DND-41 (cell line): ENCODE measurements at regions not wholly inside any gene's neighbourhood (a gene's known extent, or its start where the extent isn't known, plus 50 kb on each side); places are given as distances from the start of the nearest gene placed in this dataset.
"Not testable (repeated sequence)": the region's sequence is repeated elsewhere in the genome, so short reads cannot be mapped to it uniquely, and the experiment has no call there.

Experiments
- ATAC-seq: fragments of 200-7000 bp; cut with Tn5 transposase; 3 replicates; pipeline ENCODE4 v1.9.1; 2021; ENCODE audit warnings: low read depth; ENCODE audit not compliant: insufficient read depth
- DNase-seq: peaks from one replicate; pipeline ENCODE4 v3.0.0-alpha.2; 2020
- H2AFZ ChIP-seq: 2 replicates; pipeline ENCODE4 v1.6.0; 2012; ENCODE audit warnings: low read depth, low read length
- H3K27ac ChIP-seq: 2 replicates; pipeline ENCODE4 v1.5.1; 2012; ENCODE audit warnings: low read length, inconsistent platforms
- H3K27me3 ChIP-seq: fragments of 200-600 bp; sonication (generic); 2 replicates; pipeline ENCODE4 v1.6.0; 2012; ENCODE audit warnings: low read length, mild to moderate bottlenecking, inconsistent platforms; ENCODE audit not compliant: insufficient read depth, poor library complexity
- H3K36me3 ChIP-seq: 2 replicates; pipeline ENCODE4 v1.5.1; 2012; ENCODE audit warnings: low read length, inconsistent platforms; ENCODE audit not compliant: insufficient read depth
- H3K4me1 ChIP-seq: 2 replicates; pipeline ENCODE4 v1.5.1; 2012; ENCODE audit warnings: mild to moderate bottlenecking, low read length; ENCODE audit not compliant: insufficient read depth
- H3K4me2 ChIP-seq: 2 replicates; pipeline ENCODE4 v1.6.0; 2012; ENCODE audit warnings: mild to moderate bottlenecking, moderate library complexity, low read length, inconsistent platforms; ENCODE audit not compliant: insufficient read depth
- H3K4me3 ChIP-seq, 2 experiments: fragments of 200-600 bp in 1 of 2; shearing (Covaris generic) in 1 of 2; 2 replicates each; pipeline ENCODE4 v1.5.1; 2012 to 2016; ENCODE audit warnings: inconsistent platforms in 2 of 2, low read length in 2 of 2, mild to moderate bottlenecking in 2 of 2, low read depth in 1 of 2, moderate library complexity in 1 of 2
- H3K79me2 ChIP-seq: 2 replicates; pipeline ENCODE4 v1.6.0; 2012; ENCODE audit warnings: low read length, inconsistent platforms; ENCODE audit not compliant: insufficient read depth
- H3K9ac ChIP-seq: 2 replicates; pipeline ENCODE4 v1.6.0; 2012; ENCODE audit warnings: low read depth, mild to moderate bottlenecking, inconsistent platforms, low read length, moderate library complexity
- H3K9me3 ChIP-seq: 2 replicates; pipeline ENCODE4 v1.5.1; 2012; ENCODE audit warnings: low read length, moderate library complexity, mild to moderate bottlenecking, inconsistent platforms; ENCODE audit not compliant: insufficient read depth, severe bottlenecking
- H4K20me1 ChIP-seq: 2 replicates; pipeline ENCODE4 v1.6.0; 2012; ENCODE audit warnings: low read length; ENCODE audit not compliant: insufficient read depth

- not testable (repeated sequence) for DNase-seq, H3K27ac ChIP-seq, H3K4me1 ChIP-seq, H3K9ac ChIP-seq, H3K27me3 ChIP-seq, H4K20me1 ChIP-seq, H3K4me3 ChIP-seq, H3K79me2 ChIP-seq, H3K9me3 ChIP-seq, H3K36me3 ChIP-seq, H3K4me2 ChIP-seq, ATAC-seq, H2AFZ ChIP-seq
Observed at GRCh38 chr16:31975826-31976419, 102.3 kb downstream of the ZNF267 start.

- not testable (repeated sequence) for H3K9me3 ChIP-seq, H3K27me3 ChIP-seq, ATAC-seq, H3K27ac ChIP-seq, H3K4me3 ChIP-seq, H2AFZ ChIP-seq, H3K36me3 ChIP-seq, H3K79me2 ChIP-seq, H3K9ac ChIP-seq, H4K20me1 ChIP-seq, H3K4me2 ChIP-seq, DNase-seq, H3K4me1 ChIP-seq
Observed at GRCh38 chr16:31978463-31978862, 104.9 kb downstream of the ZNF267 start.

GRCh38 chr16:31981739-31982138 lies 108.1 kb downstream of the ZNF267 start:
- not testable (repeated sequence) for H3K4me1 ChIP-seq, ATAC-seq, H3K4me3 ChIP-seq, H2AFZ ChIP-seq, H4K20me1 ChIP-seq, H3K27ac ChIP-seq, H3K9ac ChIP-seq, H3K27me3 ChIP-seq, DNase-seq, H3K4me2 ChIP-seq, H3K9me3 ChIP-seq, H3K36me3 ChIP-seq, H3K79me2 ChIP-seq

DNA sequence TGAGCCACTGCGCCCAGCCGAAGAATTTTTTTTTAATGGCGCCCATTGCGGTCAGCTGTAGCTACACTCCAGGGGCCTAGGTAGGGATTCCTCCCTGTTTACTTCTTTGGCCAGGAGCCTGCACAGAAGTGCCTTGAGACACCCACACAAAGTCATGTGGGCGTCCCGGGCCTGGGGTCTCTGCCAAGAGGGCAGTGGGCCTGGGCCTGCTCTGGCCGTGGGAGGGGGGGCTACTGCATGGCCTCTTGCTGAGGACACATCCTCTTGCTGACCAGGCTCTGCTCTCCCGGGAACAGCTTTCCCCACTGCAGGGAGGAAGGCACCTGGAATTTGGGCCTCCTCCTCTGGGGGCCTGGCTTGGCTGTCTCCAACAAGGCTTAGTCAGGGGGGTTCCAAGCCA lies 109.4 kb downstream of the ZNF267 start:
- not testable (repeated sequence) for ATAC-seq, H3K27ac ChIP-seq, H3K79me2 ChIP-seq, H2AFZ ChIP-seq, H3K4me3 ChIP-seq, H3K9ac ChIP-seq, H3K4me1 ChIP-seq, H3K36me3 ChIP-seq, H3K27me3 ChIP-seq, DNase-seq, H3K9me3 ChIP-seq, H3K4me2 ChIP-seq, H4K20me1 ChIP-seq

GRCh38 chr16:31983666-31984065 lies 110.1 kb downstream of the ZNF267 start:
- H3K9ac ChIP-seq, DNase-seq, H3K4me3 ChIP-seq, H3K4me2 ChIP-seq, H3K27ac ChIP-seq, H3K36me3 ChIP-seq, H4K20me1 ChIP-seq, H3K27me3 ChIP-seq, H3K79me2 ChIP-seq, ATAC-seq, H3K4me1 ChIP-seq, H2AFZ ChIP-seq, H3K9me3 ChIP-seq: not testable (repeated sequence)

- not testable (repeated sequence) for DNase-seq, H3K36me3 ChIP-seq, H3K27me3 ChIP-seq, H4K20me1 ChIP-seq, H3K27ac ChIP-seq, H3K4me1 ChIP-seq, H3K4me3 ChIP-seq, H3K79me2 ChIP-seq, H3K4me2 ChIP-seq, H3K9me3 ChIP-seq, ATAC-seq, H2AFZ ChIP-seq, H3K9ac ChIP-seq
Observed at GRCh38 chr16:31986895-31987294, 113.3 kb downstream of the ZNF267 start.

DNA sequence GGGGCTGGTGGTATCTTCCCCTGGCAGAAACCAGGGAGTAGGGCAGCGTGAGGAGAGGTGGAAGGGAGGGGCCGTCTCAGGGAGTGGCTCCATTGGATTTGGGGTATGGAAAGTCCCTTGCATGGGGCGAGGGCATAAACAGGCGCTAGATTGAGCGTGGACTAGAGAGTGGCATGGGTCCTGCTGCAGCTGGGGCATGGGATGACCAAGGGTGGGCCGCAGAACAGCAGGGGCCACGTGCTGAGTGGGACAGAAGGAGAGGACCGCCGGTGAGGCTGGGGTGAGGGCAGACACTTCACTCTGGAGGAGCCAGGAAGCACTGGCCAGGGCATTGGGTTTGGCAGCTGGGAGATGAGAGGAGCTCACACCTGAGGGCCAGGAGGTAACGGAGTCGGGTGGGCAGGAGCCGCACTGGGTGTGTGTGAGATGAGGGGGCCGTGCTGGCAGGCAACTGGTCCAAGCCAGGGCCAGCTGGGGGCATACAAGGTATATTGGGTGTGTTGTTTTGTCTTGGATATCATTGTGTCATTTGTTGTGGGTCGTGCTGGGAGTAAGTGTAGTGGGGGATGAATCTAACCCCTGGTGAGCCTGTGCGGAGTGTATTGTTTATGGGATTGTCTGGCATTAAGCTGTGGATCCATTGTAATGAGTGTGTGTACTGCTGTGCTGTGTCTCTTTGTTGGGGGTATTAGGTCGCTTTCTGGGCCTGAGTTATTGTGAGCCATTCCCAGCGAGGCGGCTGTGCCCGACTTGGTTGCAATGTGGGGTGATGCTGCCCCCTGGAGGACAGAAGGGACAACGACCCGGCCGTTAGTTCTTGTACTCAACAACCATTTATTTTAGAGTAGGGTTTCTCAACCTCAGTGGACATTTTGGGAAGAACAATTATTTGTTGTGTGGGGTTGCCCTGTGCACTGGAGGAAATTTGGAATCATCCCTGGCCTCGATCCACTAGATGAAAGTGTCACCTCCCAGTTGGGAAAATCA lies 115.3 kb downstream of the ZNF267 start:
- H3K9ac ChIP-seq, H3K4me3 ChIP-seq, H3K27ac ChIP-seq, H3K79me2 ChIP-seq, H3K4me2 ChIP-seq, H3K4me1 ChIP-seq, H3K9me3 ChIP-seq, H3K27me3 ChIP-seq, H3K36me3 ChIP-seq, H2AFZ ChIP-seq, H4K20me1 ChIP-seq: not testable (repeated sequence)
- peak; percentile 95 for ATAC-seq
- DNase-seq = peak; percentile 58

GRCh38 chr16:31990261-31990660 lies 116.7 kb downstream of the ZNF267 start:
- not testable (repeated sequence) for H3K4me3 ChIP-seq, H3K27me3 ChIP-seq, H3K4me1 ChIP-seq, H3K27ac ChIP-seq, H3K79me2 ChIP-seq, H3K4me2 ChIP-seq, ATAC-seq, H2AFZ ChIP-seq, H3K9me3 ChIP-seq, H3K9ac ChIP-seq, DNase-seq, H3K36me3 ChIP-seq, H4K20me1 ChIP-seq
